Loucy (cell line): ENCODE measurements at regions not wholly inside any gene's neighbourhood (a gene's known extent, or its start where the extent isn't known, plus 50 kb on each side); places are given as distances from the start of the nearest gene placed in this dataset.
"Not testable (repeated sequence)": the region's sequence is repeated elsewhere in the genome, so short reads cannot be mapped to it uniquely, and the experiment has no call there.

Experiments used
- EZH2phosphoT487 ChIP-seq: fragments of 200-600 bp; IDR thresholded peaks from 2 replicates; pipeline ENCODE4 v1.6.1; 2018; ENCODE audit warnings: antibody characterized with exemption, mild to moderate bottlenecking, moderate library complexity, borderline replicate concordance
- TF ChIP-seq, protein P1 (sequence below): fragments of 200-600 bp; sonication (generic); conservative IDR thresholded peaks from 2 replicates; pipeline ENCODE4 v1.5.1; 2014; ENCODE audit warnings: mild to moderate bottlenecking, antibody characterized with exemption, low read length

GRCh38 chr5:28799035-28799434 is 1760.6 kb upstream of the CDH9 start:
- TF ChIP-seq, protein P1, sequence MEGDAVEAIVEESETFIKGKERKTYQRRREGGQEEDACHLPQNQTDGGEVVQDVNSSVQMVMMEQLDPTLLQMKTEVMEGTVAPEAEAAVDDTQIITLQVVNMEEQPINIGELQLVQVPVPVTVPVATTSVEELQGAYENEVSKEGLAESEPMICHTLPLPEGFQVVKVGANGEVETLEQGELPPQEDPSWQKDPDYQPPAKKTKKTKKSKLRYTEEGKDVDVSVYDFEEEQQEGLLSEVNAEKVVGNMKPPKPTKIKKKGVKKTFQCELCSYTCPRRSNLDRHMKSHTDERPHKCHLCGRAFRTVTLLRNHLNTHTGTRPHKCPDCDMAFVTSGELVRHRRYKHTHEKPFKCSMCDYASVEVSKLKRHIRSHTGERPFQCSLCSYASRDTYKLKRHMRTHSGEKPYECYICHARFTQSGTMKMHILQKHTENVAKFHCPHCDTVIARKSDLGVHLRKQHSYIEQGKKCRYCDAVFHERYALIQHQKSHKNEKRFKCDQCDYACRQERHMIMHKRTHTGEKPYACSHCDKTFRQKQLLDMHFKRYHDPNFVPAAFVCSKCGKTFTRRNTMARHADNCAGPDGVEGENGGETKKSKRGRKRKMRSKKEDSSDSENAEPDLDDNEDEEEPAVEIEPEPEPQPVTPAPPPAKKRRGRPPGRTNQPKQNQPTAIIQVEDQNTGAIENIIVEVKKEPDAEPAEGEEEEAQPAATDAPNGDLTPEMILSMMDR, result not testable (repeated sequence)
- not testable (repeated sequence) for TF ChIP-seq EZH2phosphoT487
